H9 (cell line): ENCODE measurements at regions not wholly inside any gene's neighbourhood (a gene's known extent, or its start where the extent isn't known, plus 50 kb on each side); places are given as distances from the start of the nearest gene placed in this dataset.

Source experiments
- DNase-seq: peaks from one replicate; pipeline ENCODE4 v3.0.0-alpha.2; 2017
- H2AFZ ChIP-seq: one replicate; pipeline ENCODE4 v1.6.1; 2013; ENCODE audit warnings: mild to moderate bottlenecking, low read length, control low read depth, moderate library complexity
- H2AK5ac ChIP-seq: 2 replicates; pipeline ENCODE4 v1.6.1; 2013; ENCODE audit warnings: low read length, control low read depth, mixed read lengths; ENCODE audit not compliant: insufficient read length
- H2BK120ac ChIP-seq: one replicate; pipeline ENCODE4 v1.6.1; 2013; ENCODE audit warnings: low read depth, mild to moderate bottlenecking, low read length, control low read depth, inconsistent platforms; ENCODE audit not compliant: poor library complexity, severe bottlenecking
- H2BK12ac ChIP-seq: 2 replicates; pipeline ENCODE4 v1.6.1; 2013; ENCODE audit warnings: low read length, control low read depth, mixed read lengths, low read depth; ENCODE audit not compliant: insufficient read length
- H2BK15ac ChIP-seq: 2 replicates; pipeline ENCODE4 v1.6.1; 2013; ENCODE audit warnings: low read depth, low read length, control low read depth
- H2BK20ac ChIP-seq: one replicate; pipeline ENCODE4 v1.6.1; 2013; ENCODE audit warnings: low read depth, mild to moderate bottlenecking, low read length, control low read depth, inconsistent platforms; ENCODE audit not compliant: poor library complexity, severe bottlenecking
- H2BK5ac ChIP-seq: 2 replicates; pipeline ENCODE4 v1.6.1; 2013; ENCODE audit warnings: low read length, control low read depth, mixed read lengths; ENCODE audit not compliant: insufficient read length
- H3K14ac ChIP-seq: 2 replicates; pipeline ENCODE4 v1.6.1; 2013; ENCODE audit warnings: low read length, control low read depth; ENCODE audit not compliant: insufficient read depth
- H3K18ac ChIP-seq: 2 replicates; pipeline ENCODE4 v1.6.1; 2013; ENCODE audit warnings: low read depth, mild to moderate bottlenecking, mixed read lengths, low read length, control low read depth; ENCODE audit not compliant: insufficient read length
- H3K23ac ChIP-seq: 2 replicates; pipeline ENCODE4 v1.6.1; 2013; ENCODE audit warnings: low read length, control low read depth, mixed read lengths, low read depth; ENCODE audit not compliant: insufficient read length
- H3K23me2 ChIP-seq: 2 replicates; pipeline ENCODE4 v1.6.1; 2013; ENCODE audit warnings: low read depth, mild to moderate bottlenecking, mixed read lengths, low read length, control low read depth; ENCODE audit not compliant: insufficient read length, poor library complexity, severe bottlenecking
- H3K27ac ChIP-seq: 2 replicates; pipeline ENCODE4 v1.5.1; 2013; ENCODE audit warnings: low read length, control low read depth, mixed read lengths, low read depth; ENCODE audit not compliant: insufficient read length
- H3K27me3 ChIP-seq: 2 replicates; pipeline ENCODE4 v1.6.1; 2013; ENCODE audit warnings: low read length, control low read depth, inconsistent platforms; ENCODE audit not compliant: insufficient read depth
- H3K4ac ChIP-seq: 2 replicates; pipeline ENCODE4 v1.6.1; 2013; ENCODE audit warnings: low read depth, mild to moderate bottlenecking, control low read depth, inconsistent platforms, low read length, moderate library complexity
- H3K4me1 ChIP-seq: 2 replicates; pipeline ENCODE4 v1.6.1; 2013; ENCODE audit warnings: low read length, control low read depth, inconsistent platforms; ENCODE audit not compliant: insufficient read depth
- H3K4me2 ChIP-seq: 2 replicates; pipeline ENCODE4 v1.6.1; 2013; ENCODE audit warnings: low read length, control low read depth, mixed read lengths; ENCODE audit not compliant: insufficient read length, insufficient read depth
- H3K56ac ChIP-seq: 2 replicates; pipeline ENCODE4 v1.6.1; 2013; ENCODE audit warnings: low read depth, mild to moderate bottlenecking, mixed read lengths, low read length, control low read depth; ENCODE audit not compliant: insufficient read length
- H3K79me1 ChIP-seq: 2 replicates; pipeline ENCODE4 v1.6.1; 2013; ENCODE audit warnings: low read depth, mild to moderate bottlenecking, moderate library complexity, low read length, control low read depth, inconsistent platforms; ENCODE audit not compliant: insufficient read depth, poor library complexity, severe bottlenecking
- H3K79me2 ChIP-seq: 2 replicates; pipeline ENCODE4 v1.6.1; 2013; ENCODE audit warnings: low read length, control low read depth, inconsistent platforms; ENCODE audit not compliant: insufficient read depth
- H3K9ac ChIP-seq: 2 replicates; pipeline ENCODE4 v1.6.1; 2013; ENCODE audit warnings: low read length, control low read depth, mixed read lengths; ENCODE audit not compliant: insufficient read length; ENCODE audit errors: extremely low read depth
- H3K9me3 ChIP-seq: one replicate; pipeline ENCODE4 v1.6.1; 2013; ENCODE audit warnings: low read depth, low read length, inconsistent platforms; ENCODE audit not compliant: control insufficient read depth
- H3T11ph ChIP-seq: one replicate; pipeline ENCODE4 v1.6.1; 2013; ENCODE audit warnings: mild to moderate bottlenecking, low read length, control low read depth, inconsistent platforms
- H4K20me1 ChIP-seq: one replicate; pipeline ENCODE4 v1.6.1; 2013; ENCODE audit not compliant: control insufficient read depth, insufficient read length, insufficient read depth
- H4K5ac ChIP-seq: 2 replicates; pipeline ENCODE4 v1.6.1; 2013; ENCODE audit warnings: low read depth, mild to moderate bottlenecking, mixed read lengths, low read length, control low read depth; ENCODE audit not compliant: insufficient read length
- H4K8ac ChIP-seq: replicated peaks from 2 replicates; pipeline ENCODE4 v1.6.1; 2013; ENCODE audit warnings: low read length, control low read depth, mixed read lengths, low read depth; ENCODE audit not compliant: insufficient read length
- H4K91ac ChIP-seq: 2 replicates; pipeline ENCODE4 v1.6.1; 2013; ENCODE audit warnings: low read depth, mild to moderate bottlenecking, moderate library complexity, mixed read lengths, low read length, control low read depth; ENCODE audit not compliant: insufficient read length
- H3K27ac Mint-ChIP-seq, 3 experiments: 2 replicates in 2 of 3; 3 replicates in 1 of 3; pipeline ENCODE4 v1.8.0; 2020 to 2021; ENCODE audit warnings: mixed read lengths in 3 of 3, mild to moderate bottlenecking in 1 of 3, moderate library complexity in 1 of 3
- H3K27me3 Mint-ChIP-seq: 2 replicates; pipeline ENCODE4 v1.8.0; 2021; ENCODE audit warnings: low read depth, mild to moderate bottlenecking, moderate library complexity, mixed read lengths
- H3K36me3 Mint-ChIP-seq, 3 experiments: 2 replicates in 2 of 3; 3 replicates in 1 of 3; pipeline ENCODE4 v1.8.0; 2020 to 2021; ENCODE audit warnings: low read depth in 3 of 3, mixed read lengths in 3 of 3; ENCODE audit not compliant: insufficient read depth in 1 of 3
- H3K4me1 Mint-ChIP-seq, 2 experiments: 2 replicates each; pipeline ENCODE4 v1.8.0; 2020; ENCODE audit warnings: mixed read lengths in 2 of 2
- H3K4me3 Mint-ChIP-seq, 2 experiments: 2 replicates in 1 of 2; 3 replicates in 1 of 2; pipeline ENCODE4 v1.8.0; 2020 to 2021; ENCODE audit warnings: mild to moderate bottlenecking in 2 of 2, mixed read lengths in 2 of 2, moderate library complexity in 1 of 2
- H3K9me3 Mint-ChIP-seq, 2 experiments: 2 replicates in 1 of 2; 3 replicates in 1 of 2; pipeline ENCODE4 v1.8.0; 2020; ENCODE audit warnings: mild to moderate bottlenecking in 2 of 2, mixed read lengths in 2 of 2, moderate library complexity in 1 of 2
- WGBS: extraction: QIAGEN DNeasy Blood & Tissue Kit; methylation state at CpG from one replicate; pipeline ENCODE4 v1.1.7; 2013; ENCODE audit warnings: missing lambda C conversion rate, low lambda C conversion rate, mixed read lengths; ENCODE audit not compliant: insufficient read length; ENCODE audit errors: extremely low coverage; 5-methylcytosine and 5-hydroxymethylcytosine counted together
- TF ChIP-seq, protein P1 (sequence below): fragments of 200-600 bp; sonication (generic); conservative IDR thresholded peaks from 3 replicates; pipeline ENCODE4 v1.8.0; 2021; ENCODE audit warnings: antibody characterized with exemption, mild to moderate bottlenecking

DNA sequence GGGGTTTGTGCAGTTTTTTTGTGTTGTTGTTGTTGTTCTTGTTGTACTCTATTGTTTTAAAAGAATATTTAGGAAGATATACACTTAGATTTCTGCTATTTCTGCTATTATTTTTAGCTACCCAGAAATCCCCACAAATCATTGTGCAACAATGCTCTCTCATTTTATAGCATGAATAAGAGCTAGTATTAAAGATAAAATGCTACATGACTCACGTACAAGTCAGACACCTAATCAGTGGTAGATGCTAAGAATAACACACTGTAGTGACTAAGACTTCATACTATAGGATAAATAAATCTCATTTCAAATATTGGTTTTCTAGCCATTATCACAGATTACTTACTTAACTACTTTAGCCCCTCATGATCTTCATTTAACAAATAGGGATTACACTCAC, 920.5 kb downstream of the KCNMA1 start:
- Histone ChIP-seq H3K9ac (no peak overlapping the region), H3K4me2 (no peak overlapping the region), H4K8ac (no peak overlapping the region), H2BK12ac (no peak overlapping the region), H3K4ac (no peak overlapping the region), H3K23ac (no peak overlapping the region), H2BK20ac (no peak overlapping the region), H3K56ac (no peak overlapping the region), H2AK5ac (no peak overlapping the region), H3K27ac (no peak overlapping the region), H3T11ph (no peak overlapping the region), H3K14ac (no peak overlapping the region), H3K27me3 (no peaks in the 10 kb centered on the region), H3K23me2 (no peaks in the 10 kb centered on the region), H2BK15ac (no peak overlapping the region), H4K5ac (no peak overlapping the region), H3K4me1 (no peaks in the 10 kb centered on the region), H4K91ac (no peak overlapping the region), H2BK5ac (no peak overlapping the region), H3K9me3 (no peaks in the 10 kb centered on the region), H3K79me2 (no peaks in the 10 kb centered on the region), H3K18ac (no peak overlapping the region), H2AFZ (no peak overlapping the region), H3K79me1 (no peaks in the 10 kb centered on the region), H2BK120ac (no peak overlapping the region), H4K20me1 (no peaks in the 10 kb centered on the region)
- TF ChIP-seq, protein P1, sequence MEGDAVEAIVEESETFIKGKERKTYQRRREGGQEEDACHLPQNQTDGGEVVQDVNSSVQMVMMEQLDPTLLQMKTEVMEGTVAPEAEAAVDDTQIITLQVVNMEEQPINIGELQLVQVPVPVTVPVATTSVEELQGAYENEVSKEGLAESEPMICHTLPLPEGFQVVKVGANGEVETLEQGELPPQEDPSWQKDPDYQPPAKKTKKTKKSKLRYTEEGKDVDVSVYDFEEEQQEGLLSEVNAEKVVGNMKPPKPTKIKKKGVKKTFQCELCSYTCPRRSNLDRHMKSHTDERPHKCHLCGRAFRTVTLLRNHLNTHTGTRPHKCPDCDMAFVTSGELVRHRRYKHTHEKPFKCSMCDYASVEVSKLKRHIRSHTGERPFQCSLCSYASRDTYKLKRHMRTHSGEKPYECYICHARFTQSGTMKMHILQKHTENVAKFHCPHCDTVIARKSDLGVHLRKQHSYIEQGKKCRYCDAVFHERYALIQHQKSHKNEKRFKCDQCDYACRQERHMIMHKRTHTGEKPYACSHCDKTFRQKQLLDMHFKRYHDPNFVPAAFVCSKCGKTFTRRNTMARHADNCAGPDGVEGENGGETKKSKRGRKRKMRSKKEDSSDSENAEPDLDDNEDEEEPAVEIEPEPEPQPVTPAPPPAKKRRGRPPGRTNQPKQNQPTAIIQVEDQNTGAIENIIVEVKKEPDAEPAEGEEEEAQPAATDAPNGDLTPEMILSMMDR, result no peak
- Mint-ChIP-seq H3K27me3 (no peaks in the 10 kb centered on the region), H3K9me3 (no peaks in the 10 kb centered on the region; a peak in 1 of 5 replicates), H3K27ac (no peak overlapping the region), H3K36me3 (no peaks in the 10 kb centered on the region), H3K4me3 (no peak overlapping the region), H3K4me1 (peaks cover 2 to 4% of the 10 kb centered on the region in 2 experiments; a peak in 3 of 4 replicates)
- DNase-seq, result no peak
- no CpG with 5 or more reads among the region's 1 CpG for WGBS
